GM19467 (cell line): ENCODE measurements at regions not wholly inside any gene's neighbourhood (a gene's known extent, or its start where the extent isn't known, plus 50 kb on each side); places are given as distances from the start of the nearest gene placed in this dataset.
"Not testable (repeated sequence)": the region's sequence is repeated elsewhere in the genome, so short reads cannot be mapped to it uniquely, and the experiment has no call there.

Experiments used
- ATAC-seq: cut with Tn5 transposase; IDR thresholded peaks from one replicate; pipeline ENCODE4 v1.9.1; 2021; ENCODE audit warnings: mild to moderate bottlenecking, moderate library complexity; ENCODE audit not compliant: unreplicated experiment

- no peak for ATAC-seq
Observed at GRCh38 chr11:16542353-16542752, 186.0 kb upstream of the SOX6 start.

GRCh38 chr11:16536513-16536912 lies 180.2 kb upstream of the SOX6 start:
- no peak for ATAC-seq

GRCh38 chr11:16528639-16529038 lies 172.3 kb upstream of the SOX6 start:
- no peak for ATAC-seq

- ATAC-seq = no peak
Observed at GRCh38 chr11:16527525-16528246, 171.3 kb upstream of the SOX6 start.

GRCh38 chr11:16526947-16527346 lies 170.6 kb upstream of the SOX6 start:
- ATAC-seq = no peak

GRCh38 chr11:16520713-16521112 lies 164.4 kb upstream of the SOX6 start:
- not testable (repeated sequence) for ATAC-seq

GRCh38 chr11:16512899-16513241 lies 156.5 kb upstream of the SOX6 start:
- peak; percentile 94 for ATAC-seq

GRCh38 chr11:16512198-16512898 lies 156.0 kb upstream of the SOX6 start:
- ATAC-seq = no peak

GRCh38 chr11:16511116-16512114 lies 155.1 kb upstream of the SOX6 start:
- no peak for ATAC-seq

GRCh38 chr11:16505481-16505880 lies 149.1 kb upstream of the SOX6 start:
- ATAC-seq = no peak

GRCh38 chr11:16503891-16504290 lies 147.5 kb upstream of the SOX6 start:
- not testable (repeated sequence) for ATAC-seq

- ATAC-seq = no peak
Observed at GRCh38 chr11:16494918-16495691, 138.8 kb upstream of the SOX6 start.

- ATAC-seq = no peak
Observed at GRCh38 chr11:16484434-16484833, 128.1 kb upstream of the SOX6 start.

GRCh38 chr11:16474659-16475058 lies 118.3 kb upstream of the SOX6 start:
- no peak for ATAC-seq

- ATAC-seq = no peak
Observed at GRCh38 chr11:16469968-16470367, 113.6 kb upstream of the SOX6 start.

- no peak for ATAC-seq
Observed at GRCh38 chr11:16468735-16469453, 112.5 kb upstream of the SOX6 start.

- no peak for ATAC-seq
Observed at GRCh38 chr11:16460508-16460907, 104.2 kb upstream of the SOX6 start.

- no peak for ATAC-seq
Observed at GRCh38 chr11:16456366-16456765, 100.0 kb upstream of the SOX6 start.

- ATAC-seq = no peak
Observed at GRCh38 chr11:16454289-16454863, 98.0 kb upstream of the SOX6 start.
